Kidney (tissue), 13 donors: ENCODE measurements at regions not wholly inside any gene's neighbourhood (a gene's known extent, or its start where the extent isn't known, plus 50 kb on each side); places are given as distances from the start of the nearest gene placed in this dataset.
A peak's percentile ranks its signal among the peaks of the same experiment; 100 is the strongest.

Experiments used
- DNase-seq, 5 donors: peaks; one replicate each; pipeline ENCODE4 v3.0.0-alpha.2; 2013 to 2020
- FAIRE-seq: peaks from 2 replicates; lab custom pipeline; 2012; peaks lifted over from hg19 to GRCh38; lab: Jason Lieb, UNC
- H3K27ac ChIP-seq, 2 donors: one replicate each; pipeline ENCODE4 v1.7.0; 2013; ENCODE audit warnings: low read depth in 2 of 2, low read length in 2 of 2, inconsistent platforms in 1 of 2
- H3K27me3 ChIP-seq: one replicate; pipeline ENCODE4 v1.7.1; 2013; ENCODE audit warnings: low read length, inconsistent platforms; ENCODE audit not compliant: control insufficient read depth, insufficient read depth
- H3K36me3 ChIP-seq, 3 donors: one replicate each; pipeline versions ENCODE4 v1.7.0 to v1.7.1; 2013; ENCODE audit warnings: low read length in 3 of 3, control low read depth in 1 of 3, inconsistent platforms in 1 of 3; ENCODE audit not compliant: insufficient read depth in 3 of 3, control insufficient read depth in 2 of 3
- H3K4me1 ChIP-seq, 3 donors: one replicate each; pipeline versions ENCODE4 v1.7.0 to v1.7.1; 2013; ENCODE audit warnings: low read length in 3 of 3, inconsistent platforms in 1 of 3, low read depth in 1 of 3; ENCODE audit not compliant: control insufficient read depth in 2 of 3, insufficient read depth in 2 of 3
- H3K4me3 ChIP-seq, 3 donors: one replicate each; pipeline versions ENCODE4 v1.7.0 to v1.8.1; 2013; ENCODE audit warnings: low read length in 3 of 3, control low read depth in 1 of 3, inconsistent platforms in 1 of 3
- H3K9ac ChIP-seq, 3 donors: one replicate each; pipeline versions ENCODE4 v1.7.0 to v1.7.1; 2013; ENCODE audit warnings: low read length in 3 of 3, control low read depth in 1 of 3, inconsistent platforms in 1 of 3
- H3K9me3 ChIP-seq, 3 donors: one replicate each; pipeline versions ENCODE4 v1.7.0 to v1.7.1; 2013; ENCODE audit warnings: low read length in 3 of 3, control low read depth in 1 of 3, inconsistent platforms in 1 of 3; ENCODE audit not compliant: control insufficient read depth in 2 of 3, insufficient read depth in 1 of 3
- CTCF ChIP-seq: IDR thresholded peaks from 3 replicates; pipeline ENCODE4 v1.5.1; 2012; ENCODE audit warnings: mild to moderate bottlenecking, moderate library complexity, borderline replicate concordance; ENCODE audit not compliant: insufficient read depth; ENCODE audit errors: extremely low read depth
- intact Hi-C: fragments of 100-400 bp; cut with DNase I; formaldehyde crosslinking; loops from one replicate; pipeline ENCODE4 v1.11.1; 2022
- donor health status: control.
- donor health status: control.
- donor health status: control.
- donor health status: control.
- donor health status: control.
- donor health status: DM: yes; HTN: yes; CAD: no.
- donor health status: Normal renal cell carcinoma (clear cell type).

- Histone ChIP-seq H3K9ac (no peak overlapping the region), H3K4me1 (no peaks in the 10 kb centered on the region), H3K4me3 (no peak overlapping the region), H3K9me3 (no peaks in the 10 kb centered on the region), H3K27me3 (no peaks in the 10 kb centered on the region), H3K36me3 (no peaks in the 10 kb centered on the region), H3K27ac (no peak overlapping the region)
- intact Hi-C loops, result no loop called here
- FAIRE-seq (no peak), DNase-seq (no peak)
- TF ChIP-seq CTCF, result no peak
Measured at GRCh38 chr13:73556902-73557301, 498.1 kb downstream of the KLF5 start.

- Histone ChIP-seq H3K4me1 (no peaks in the 10 kb centered on the region), H3K9me3 (no peaks in the 10 kb centered on the region), H3K36me3 (no peaks in the 10 kb centered on the region), H3K9ac (no peak overlapping the region), H3K27me3 (no peaks in the 10 kb centered on the region), H3K4me3 (no peak overlapping the region), H3K27ac (no peak overlapping the region)
- intact Hi-C loops, result no loop called here
- TF ChIP-seq CTCF, result no peak
- DNase-seq (peak in 1 of 5 donors; percentile 3), FAIRE-seq (no peak)
Measured at GRCh38 chr13:73556128-73556527, 497.3 kb downstream of the KLF5 start.

- intact Hi-C loops, result no loop called here
- TF ChIP-seq CTCF, result no peak
Measured at GRCh38 chr13:73551736-73552135, 492.9 kb downstream of the KLF5 start.

GRCh38 chr13:73549717-73550116 lies 490.9 kb downstream of the KLF5 start:
- H3K4me3 ChIP-seq, result no peak overlapping the region
- H3K36me3 ChIP-seq, result no peaks in the 10 kb centered on the region
- FAIRE-seq, result no peak
- intact Hi-C loops, result no loop called here
- H3K27me3 ChIP-seq, result no peaks in the 10 kb centered on the region
- no peak for TF ChIP-seq CTCF
- no peak overlapping the region for H3K27ac ChIP-seq
- no peak overlapping the region for H3K9ac ChIP-seq
- H3K9me3 ChIP-seq, result no peaks in the 10 kb centered on the region
- DNase-seq, result no peak
- no peaks in the 10 kb centered on the region for H3K4me1 ChIP-seq

More at GRCh38 chr13:73551736-73552135, 492.9 kb downstream of the KLF5 start:
- FAIRE-seq (no peak), DNase-seq (no peak)
- Histone ChIP-seq H3K27ac (no peak overlapping the region), H3K36me3 (no peaks in the 10 kb centered on the region), H3K4me3 (no peak overlapping the region), H3K9ac (no peak overlapping the region), H3K4me1 (no peaks in the 10 kb centered on the region), H3K9me3 (no peaks in the 10 kb centered on the region), H3K27me3 (no peaks in the 10 kb centered on the region)
